Mucosa of descending colon (tissue), 3 donors: ENCODE measurements at regions not wholly inside any gene's neighbourhood (a gene's known extent, or its start where the extent isn't known, plus 50 kb on each side); places are given as distances from the start of the nearest gene placed in this dataset.

Experiments used
- ATAC-seq: fragments of 200-7000 bp; cut with Tn5 transposase; one replicate; pipeline ENCODE4 v1.9.1; 2020; ENCODE audit warnings: mild to moderate bottlenecking, moderate library complexity
- DNase-seq, 3 donors: peaks; one replicate each; pipeline ENCODE4 v3.0.0-alpha.2; 2020
- H3K36me3 ChIP-seq: fragments of 200-600 bp; one replicate; pipeline ENCODE4 v1.8.0; 2021; ENCODE audit warnings: low read depth, mild to moderate bottlenecking
- H3K4me1 ChIP-seq: fragments of 200-600 bp; one replicate; pipeline ENCODE4 v1.8.0; 2021; ENCODE audit warnings: low read depth, mild to moderate bottlenecking
- H3K4me3 ChIP-seq: fragments of 200-600 bp; one replicate; pipeline ENCODE4 v1.8.0; 2021; ENCODE audit warnings: mild to moderate bottlenecking
- H3K9me3 ChIP-seq: fragments of 200-600 bp; one replicate; pipeline ENCODE4 v1.8.0; 2021; ENCODE audit warnings: mild to moderate bottlenecking
- CTCF ChIP-seq: fragments of 200-600 bp; IDR thresholded peaks from one replicate; pipeline ENCODE4 v1.8.0; 2022; ENCODE audit warnings: antibody characterized with exemption, mild to moderate bottlenecking
- intact Hi-C, 2 donors: fragments of 100-400 bp; cut with DNase I in 1 of 2; cut with micrococcal nuclease in 1 of 2; formaldehyde crosslinking; loops; one replicate each; pipeline versions ENCODE4 v1.11.0 to v1.11.1; 2022; cut with DNase I, micrococcal nuclease
- donor health status: DM: no; HTN: no; CAD: no; lungs with moderate emphysema.
- donor health status: DM: no; HTN: no; CAD: no.
- donor health status: DM: no; HTN: yes; CAD: no.

GRCh38 chr5:41670854-41671479 lies 160.6 kb upstream of the PLCXD3 start:
- Histone ChIP-seq H3K9me3 (no peaks in the 10 kb centered on the region), H3K4me3 (no peak overlapping the region), H3K4me1 (no peaks in the 10 kb centered on the region), H3K36me3 (no peaks in the 10 kb centered on the region)
- DNase-seq: no peak
- ATAC-seq: no peak
- TF ChIP-seq CTCF: no peak
- intact Hi-C loops: no loop called here

- Histone ChIP-seq H3K4me3 (no peak overlapping the region), H3K4me1 (no peaks in the 10 kb centered on the region), H3K9me3 (no peaks in the 10 kb centered on the region), H3K36me3 (no peaks in the 10 kb centered on the region)
- no peak for TF ChIP-seq CTCF
- intact Hi-C loops: no loop called here
- DNase-seq: no peak
- no peak for ATAC-seq
Observed at GRCh38 chr5:41670216-41670615, 159.8 kb upstream of the PLCXD3 start.

- intact Hi-C loops: no loop called here
- TF ChIP-seq CTCF: no peak
- no peaks in the 10 kb centered on the region for H3K9me3 ChIP-seq
- DNase-seq (no peak), ATAC-seq (no peak)
- no peaks in the 10 kb centered on the region for H3K36me3 ChIP-seq
- H3K4me3 ChIP-seq: no peak overlapping the region
- H3K4me1 ChIP-seq: no peaks in the 10 kb centered on the region
Observed at GRCh38 chr5:41661254-41661653, 150.9 kb upstream of the PLCXD3 start.

- H3K9me3 ChIP-seq: peaks cover 2% of the 10 kb centered on the region
- H3K4me3 ChIP-seq: no peak overlapping the region
- no peaks in the 10 kb centered on the region for H3K36me3 ChIP-seq
- intact Hi-C loops: no loop called here
- ATAC-seq (no peak), DNase-seq (no peak)
- TF ChIP-seq CTCF: no peak
- no peaks in the 10 kb centered on the region for H3K4me1 ChIP-seq
Observed at GRCh38 chr5:41656597-41656996, 146.2 kb upstream of the PLCXD3 start.

- no peak for TF ChIP-seq CTCF
- intact Hi-C loops: no loop called here
- Histone ChIP-seq H3K4me1 (no peaks in the 10 kb centered on the region), H3K36me3 (no peaks in the 10 kb centered on the region), H3K9me3 (peaks cover 2% of the 10 kb centered on the region), H3K4me3 (no peak overlapping the region)
- DNase-seq: no peak
- no peak for ATAC-seq
Observed at GRCh38 chr5:41650131-41650530, 139.7 kb upstream of the PLCXD3 start.

GRCh38 chr5:41649659-41650058 lies 139.3 kb upstream of the PLCXD3 start:
- TF ChIP-seq CTCF: no peak
- no peaks in the 10 kb centered on the region for H3K36me3 ChIP-seq
- no peak for DNase-seq
- H3K9me3 ChIP-seq: peaks cover under 1% of the 10 kb centered on the region
- no peaks in the 10 kb centered on the region for H3K4me1 ChIP-seq
- H3K4me3 ChIP-seq: no peak overlapping the region
- intact Hi-C loops: no loop called here
- no peak for ATAC-seq
